Peyer's patch (tissue), 4 donors: ENCODE measurements at regions not wholly inside any gene's neighbourhood (a gene's known extent, or its start where the extent isn't known, plus 50 kb on each side); places are given as distances from the start of the nearest gene placed in this dataset.

Source experiments
- POLR2A ChIP-seq, 2 donors: fragments of 450-650 bp; IDR thresholded peaks; one replicate each; pipeline ENCODE4 v1.5.1; 2017; ENCODE audit warnings: antibody characterized with exemption in 2 of 2, mild to moderate bottlenecking in 2 of 2, moderate library complexity in 2 of 2
- TF ChIP-seq, protein P1 (sequence below), 6 experiments: fragments of 450-650 bp in 4 of 6; fragments of 200-600 bp in 2 of 6; sonication (generic) in 1 of 6; IDR thresholded peaks; one replicate each; pipeline ENCODE4 v1.5.1; 2017 to 2019; ENCODE audit warnings: antibody characterized with exemption in 6 of 6, mild to moderate bottlenecking in 3 of 6, moderate library complexity in 1 of 6

DNA sequence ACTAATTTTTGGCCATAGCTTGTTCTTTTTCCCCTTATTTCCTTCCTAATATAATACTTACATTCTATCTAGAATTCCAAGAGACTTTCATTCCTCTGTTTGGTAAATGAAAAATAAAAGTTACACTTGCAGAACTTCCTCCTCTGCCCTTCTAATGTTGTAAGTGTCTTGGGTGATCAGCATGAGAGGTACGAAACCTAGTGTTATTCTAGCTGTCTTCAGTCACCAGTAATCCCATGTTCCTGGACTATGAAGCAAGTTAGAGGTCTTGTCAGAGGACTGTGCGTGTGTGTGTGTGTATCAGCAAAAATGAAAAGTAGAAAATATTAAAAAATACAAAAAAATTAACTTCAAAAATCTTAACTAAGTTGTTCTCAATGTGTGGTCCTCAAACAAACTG, 307.0 kb downstream of the SPRY2 start:
- TF ChIP-seq POLR2A (IDR thresholded peaks at IDR 0.05): no peak
- TF ChIP-seq, protein P1, sequence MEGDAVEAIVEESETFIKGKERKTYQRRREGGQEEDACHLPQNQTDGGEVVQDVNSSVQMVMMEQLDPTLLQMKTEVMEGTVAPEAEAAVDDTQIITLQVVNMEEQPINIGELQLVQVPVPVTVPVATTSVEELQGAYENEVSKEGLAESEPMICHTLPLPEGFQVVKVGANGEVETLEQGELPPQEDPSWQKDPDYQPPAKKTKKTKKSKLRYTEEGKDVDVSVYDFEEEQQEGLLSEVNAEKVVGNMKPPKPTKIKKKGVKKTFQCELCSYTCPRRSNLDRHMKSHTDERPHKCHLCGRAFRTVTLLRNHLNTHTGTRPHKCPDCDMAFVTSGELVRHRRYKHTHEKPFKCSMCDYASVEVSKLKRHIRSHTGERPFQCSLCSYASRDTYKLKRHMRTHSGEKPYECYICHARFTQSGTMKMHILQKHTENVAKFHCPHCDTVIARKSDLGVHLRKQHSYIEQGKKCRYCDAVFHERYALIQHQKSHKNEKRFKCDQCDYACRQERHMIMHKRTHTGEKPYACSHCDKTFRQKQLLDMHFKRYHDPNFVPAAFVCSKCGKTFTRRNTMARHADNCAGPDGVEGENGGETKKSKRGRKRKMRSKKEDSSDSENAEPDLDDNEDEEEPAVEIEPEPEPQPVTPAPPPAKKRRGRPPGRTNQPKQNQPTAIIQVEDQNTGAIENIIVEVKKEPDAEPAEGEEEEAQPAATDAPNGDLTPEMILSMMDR (IDR thresholded peaks at IDR 0.05): no peak
